Osteocyte (in vitro differentiated cells): ENCODE measurements at regions not wholly inside any gene's neighbourhood (a gene's known extent, or its start where the extent isn't known, plus 50 kb on each side); places are given as distances from the start of the nearest gene placed in this dataset.
A peak's percentile ranks its signal among the peaks of the same experiment; 100 is the strongest.

Experiments used
- DNase-seq: peaks from one replicate; pipeline ENCODE4 v3.0.0; 2021; ENCODE audit warnings: mixed read lengths; ENCODE audit not compliant: unreplicated experiment; ENCODE audit errors: extremely low spot score
- H3K27ac Mint-ChIP-seq: one replicate; pipeline ENCODE4 v1.8.0; 2021; ENCODE audit warnings: mild to moderate bottlenecking, mixed read lengths; ENCODE audit not compliant: unreplicated experiment
- H3K27me3 Mint-ChIP-seq: one replicate; pipeline ENCODE4 v1.8.0; 2021; ENCODE audit warnings: mixed read lengths; ENCODE audit not compliant: unreplicated experiment
- H3K36me3 Mint-ChIP-seq: one replicate; pipeline ENCODE4 v1.8.0; 2021; ENCODE audit warnings: mixed read lengths; ENCODE audit not compliant: unreplicated experiment
- H3K4me1 Mint-ChIP-seq: one replicate; pipeline ENCODE4 v1.8.0; 2021; ENCODE audit warnings: mixed read lengths; ENCODE audit not compliant: unreplicated experiment
- H3K4me3 Mint-ChIP-seq: one replicate; pipeline ENCODE4 v1.8.0; 2021; ENCODE audit warnings: mild to moderate bottlenecking, moderate library complexity, mixed read lengths; ENCODE audit not compliant: unreplicated experiment
- H3K9me3 Mint-ChIP-seq: one replicate; pipeline ENCODE4 v1.8.0; 2021; ENCODE audit warnings: mixed read lengths; ENCODE audit not compliant: unreplicated experiment
- TF ChIP-seq, protein P1 (sequence below): fragments of 200-600 bp; sonication (generic); IDR thresholded peaks from 2 replicates; pipeline ENCODE4 v1.5.0; 2021; ENCODE audit warnings: antibody characterized with exemption, mild to moderate bottlenecking, moderate library complexity

DNA sequence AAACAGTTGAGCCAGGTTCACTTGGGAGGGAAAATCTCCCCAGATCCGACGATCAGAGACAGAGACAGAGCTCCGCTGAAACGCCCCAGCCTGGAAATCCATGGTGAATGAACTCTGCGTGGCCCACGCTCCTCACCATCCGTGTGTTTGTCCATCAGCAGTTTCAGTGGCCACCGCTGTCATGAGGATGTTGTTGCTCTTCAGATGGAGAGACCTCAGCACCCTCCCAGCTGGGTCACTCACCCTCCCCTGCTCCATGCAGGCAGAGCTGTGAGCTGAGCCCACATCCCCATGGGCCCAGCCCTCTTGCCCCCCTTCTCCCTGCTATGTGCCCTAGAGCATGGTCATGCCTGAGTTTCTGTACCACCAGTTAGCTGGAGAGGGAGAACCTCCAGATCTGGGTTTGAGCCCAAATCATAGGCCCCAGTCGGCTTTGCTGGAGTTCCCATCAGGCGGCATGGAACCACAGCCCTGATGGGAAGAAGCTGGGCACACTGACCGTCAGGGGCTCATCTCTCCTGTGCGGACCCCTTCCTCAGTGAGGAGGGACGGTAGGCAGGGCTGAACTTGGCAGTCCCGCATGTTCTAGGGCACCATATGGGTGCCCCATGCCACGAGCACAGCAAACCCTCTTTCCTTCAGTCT, 154.4 kb upstream of the COL5A1 start:
- Mint-ChIP-seq H3K4me1 (peaks cover 18% of the 10 kb centered on the region), H3K4me3 (no peak overlapping the region), H3K9me3 (no peaks in the 10 kb centered on the region), H3K27ac (no peak overlapping the region), H3K36me3 (no peaks in the 10 kb centered on the region), H3K27me3 (no peaks in the 10 kb centered on the region)
- TF ChIP-seq, protein P1, sequence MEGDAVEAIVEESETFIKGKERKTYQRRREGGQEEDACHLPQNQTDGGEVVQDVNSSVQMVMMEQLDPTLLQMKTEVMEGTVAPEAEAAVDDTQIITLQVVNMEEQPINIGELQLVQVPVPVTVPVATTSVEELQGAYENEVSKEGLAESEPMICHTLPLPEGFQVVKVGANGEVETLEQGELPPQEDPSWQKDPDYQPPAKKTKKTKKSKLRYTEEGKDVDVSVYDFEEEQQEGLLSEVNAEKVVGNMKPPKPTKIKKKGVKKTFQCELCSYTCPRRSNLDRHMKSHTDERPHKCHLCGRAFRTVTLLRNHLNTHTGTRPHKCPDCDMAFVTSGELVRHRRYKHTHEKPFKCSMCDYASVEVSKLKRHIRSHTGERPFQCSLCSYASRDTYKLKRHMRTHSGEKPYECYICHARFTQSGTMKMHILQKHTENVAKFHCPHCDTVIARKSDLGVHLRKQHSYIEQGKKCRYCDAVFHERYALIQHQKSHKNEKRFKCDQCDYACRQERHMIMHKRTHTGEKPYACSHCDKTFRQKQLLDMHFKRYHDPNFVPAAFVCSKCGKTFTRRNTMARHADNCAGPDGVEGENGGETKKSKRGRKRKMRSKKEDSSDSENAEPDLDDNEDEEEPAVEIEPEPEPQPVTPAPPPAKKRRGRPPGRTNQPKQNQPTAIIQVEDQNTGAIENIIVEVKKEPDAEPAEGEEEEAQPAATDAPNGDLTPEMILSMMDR, result no peak
- no peak for DNase-seq

GRCh38 chr9:134488331-134489280, 153.0 kb upstream of the COL5A1 start:
- Mint-ChIP-seq H3K4me3 (no peak overlapping the region), H3K9me3 (no peaks in the 10 kb centered on the region), H3K4me1 (peaks cover 27% of the 10 kb centered on the region), H3K27ac (peak overlapping the region; percentile 67), H3K36me3 (no peaks in the 10 kb centered on the region), H3K27me3 (no peaks in the 10 kb centered on the region)
- TF ChIP-seq, protein P1, result no peak
- no peak for DNase-seq

GRCh38 chr9:134489621-134490408, 151.8 kb upstream of the COL5A1 start:
- H3K27me3 Mint-ChIP-seq, result no peaks in the 10 kb centered on the region
- no peak overlapping the region for H3K27ac Mint-ChIP-seq
- no peaks in the 10 kb centered on the region for H3K36me3 Mint-ChIP-seq
- TF ChIP-seq, protein P1, result no peak
- H3K4me1 Mint-ChIP-seq, result peaks cover 27% of the 10 kb centered on the region
- DNase-seq, result no peak
- no peaks in the 10 kb centered on the region for H3K9me3 Mint-ChIP-seq
- H3K4me3 Mint-ChIP-seq, result no peak overlapping the region

- Mint-ChIP-seq H3K4me1 (peaks cover 27% of the 10 kb centered on the region), H3K27ac (no peak overlapping the region), H3K4me3 (no peak overlapping the region), H3K36me3 (no peaks in the 10 kb centered on the region), H3K9me3 (no peaks in the 10 kb centered on the region), H3K27me3 (no peaks in the 10 kb centered on the region)
- DNase-seq, result no peak
- TF ChIP-seq, protein P1, result no peak
These were observed 151.2 kb upstream of the COL5A1 start for GRCh38 chr9:134490446-134490845.
